Thymus (tissue), 11 donors: ENCODE measurements at regions not wholly inside any gene's neighbourhood (a gene's known extent, or its start where the extent isn't known, plus 50 kb on each side); places are given as distances from the start of the nearest gene placed in this dataset.

Source experiments
- DNase-seq, 9 donors: peaks; one replicate each; pipeline ENCODE4 v3.0.0-alpha.2; 2013; ENCODE audit warnings: low spot score in 9 of 9, low read depth in 6 of 9, missing footprints in 1 of 9
- H3K27ac ChIP-seq, 2 donors: one replicate each; pipeline ENCODE4 v1.5.1; 2013; ENCODE audit warnings: control low read depth in 1 of 2, low read depth in 1 of 2, low read length in 1 of 2, mild to moderate bottlenecking in 1 of 2, moderate library complexity in 1 of 2
- H3K27me3 ChIP-seq, 2 donors: one replicate each; pipeline ENCODE4 v1.5.1; 2013; ENCODE audit warnings: low read length in 1 of 2; ENCODE audit not compliant: control insufficient read depth in 2 of 2, insufficient read depth in 1 of 2
- H3K36me3 ChIP-seq, 2 donors: one replicate each; pipeline ENCODE4 v1.5.1; 2013; ENCODE audit warnings: low read length in 1 of 2, mild to moderate bottlenecking in 1 of 2, moderate library complexity in 1 of 2; ENCODE audit not compliant: control insufficient read depth in 2 of 2, insufficient read depth in 2 of 2
- H3K4me1 ChIP-seq, 2 donors: one replicate each; pipeline ENCODE4 v1.5.1; 2013; ENCODE audit warnings: low read length in 2 of 2; ENCODE audit not compliant: control insufficient read depth in 2 of 2, insufficient read depth in 2 of 2
- H3K4me3 ChIP-seq, 2 donors: one replicate each; pipeline ENCODE4 v1.5.1; 2013; ENCODE audit warnings: low read length in 2 of 2, control low read depth in 1 of 2, mild to moderate bottlenecking in 1 of 2
- H3K9me3 ChIP-seq, 2 donors: one replicate each; pipeline ENCODE4 v1.5.1; 2013; ENCODE audit warnings: low read length in 1 of 2, mild to moderate bottlenecking in 1 of 2; ENCODE audit not compliant: control insufficient read depth in 2 of 2, insufficient read depth in 1 of 2
- WGBS: extraction: QIAGEN DNeasy Blood & Tissue Kit; methylation state at CpG from one replicate; pipeline ENCODE4 v1.1.7; 2013; 5-methylcytosine and 5-hydroxymethylcytosine counted together
- donor health status: healthy.

DNA sequence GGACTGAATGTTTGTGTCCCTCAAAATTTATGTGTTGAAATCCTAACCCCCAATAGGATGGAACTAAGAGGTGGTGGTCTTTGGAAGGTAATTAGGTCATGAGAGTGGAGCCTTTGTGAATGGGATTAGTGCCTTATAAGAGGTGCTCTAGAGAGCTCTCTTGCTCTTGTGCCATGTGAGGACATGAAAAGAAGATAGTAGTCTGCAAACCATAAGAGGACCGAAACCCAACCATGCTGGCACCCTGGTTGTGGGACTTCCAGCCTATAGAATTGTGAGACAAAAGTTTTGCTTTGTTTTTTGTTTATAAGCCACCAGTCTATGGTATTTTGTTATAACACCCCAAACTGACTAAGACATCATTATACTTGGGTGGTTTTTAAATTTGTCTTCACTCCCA is 417.1 kb downstream of the ANKRD50 start:
- H3K9me3 ChIP-seq = no peaks in the 10 kb centered on the region
- H3K4me1 ChIP-seq = no peaks in the 10 kb centered on the region
- WGBS = 95% methylated on average over 1 of the region's 1 CpG
- no peak overlapping the region for H3K27ac ChIP-seq
- no peak for DNase-seq
- no peaks in the 10 kb centered on the region for H3K36me3 ChIP-seq
- H3K27me3 ChIP-seq = no peaks in the 10 kb centered on the region
- H3K4me3 ChIP-seq = no peak overlapping the region

DNA sequence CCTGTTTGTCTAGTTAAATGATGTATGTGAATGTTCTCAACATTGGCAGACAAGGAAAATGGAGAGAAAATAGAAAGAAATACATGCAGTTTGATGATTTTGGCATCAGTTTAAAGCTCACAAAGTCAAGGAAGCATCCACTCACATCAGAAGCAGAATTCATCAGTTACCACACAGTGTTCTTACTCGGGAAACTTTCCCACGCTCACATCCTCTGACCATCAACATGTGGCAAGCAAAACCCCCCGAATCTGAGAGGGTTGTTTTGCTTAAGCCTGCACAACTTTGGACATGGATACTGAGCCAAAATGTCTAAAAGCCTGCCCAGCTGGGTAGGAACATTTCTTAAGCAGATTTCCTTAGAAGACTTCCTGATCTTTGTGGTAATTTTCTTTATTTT is 407.6 kb downstream of the ANKRD50 start:
- Histone ChIP-seq H3K4me1 (no peaks in the 10 kb centered on the region), H3K27me3 (no peaks in the 10 kb centered on the region), H3K4me3 (no peak overlapping the region), H3K9me3 (no peaks in the 10 kb centered on the region), H3K36me3 (no peaks in the 10 kb centered on the region), H3K27ac (no peak overlapping the region)
- peak in 1 of 9 donors; percentile 10 for DNase-seq
- WGBS = 20% methylated on average over 3 of the region's 3 CpGs

DNA sequence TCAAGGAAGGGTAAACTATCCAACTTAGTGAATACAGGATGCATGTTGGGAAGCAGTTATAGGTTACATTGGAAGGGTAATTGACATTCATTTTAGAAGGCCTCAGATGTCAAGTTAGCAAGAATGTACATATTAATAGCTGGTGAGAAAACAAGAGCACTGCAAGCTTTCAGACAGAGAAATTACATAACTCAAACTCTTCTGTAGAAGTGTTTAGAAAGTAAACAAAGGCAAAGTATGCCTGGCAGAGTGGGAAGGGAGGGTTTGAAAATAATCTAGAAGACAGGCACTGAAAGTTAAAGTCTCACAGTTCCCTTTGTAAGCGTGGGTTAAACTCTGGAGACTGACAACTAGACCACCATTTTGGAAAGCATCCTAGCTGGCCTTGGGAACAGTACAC is 406.2 kb downstream of the ANKRD50 start:
- DNase-seq = no peak
- H3K9me3 ChIP-seq = no peaks in the 10 kb centered on the region
- no peaks in the 10 kb centered on the region for H3K4me1 ChIP-seq
- 95% methylated on average over 1 of the region's 1 CpG for WGBS
- H3K36me3 ChIP-seq = no peaks in the 10 kb centered on the region
- H3K27me3 ChIP-seq = no peaks in the 10 kb centered on the region
- H3K27ac ChIP-seq = no peak overlapping the region
- no peak overlapping the region for H3K4me3 ChIP-seq

DNA sequence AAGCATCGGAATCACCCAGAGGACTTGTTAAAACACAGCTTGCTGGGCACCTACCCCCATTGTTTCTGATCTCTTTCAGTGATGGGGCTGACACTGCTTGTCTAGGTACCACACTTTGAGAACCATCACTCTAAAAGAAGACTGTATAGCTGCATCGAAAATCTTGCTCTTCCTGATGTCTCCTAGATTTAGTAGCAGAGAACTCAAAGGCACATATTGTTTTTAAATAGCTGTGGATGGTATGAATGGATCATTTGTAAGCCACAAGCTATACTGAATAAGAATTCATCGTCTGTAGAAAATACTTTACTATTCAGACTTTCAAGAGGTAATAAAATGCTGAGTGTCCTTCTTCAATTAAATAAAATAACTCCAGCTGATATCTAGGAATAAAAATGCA is 405.4 kb downstream of the ANKRD50 start:
- DNase-seq = no peak
- Histone ChIP-seq H3K27ac (no peak overlapping the region), H3K36me3 (no peaks in the 10 kb centered on the region), H3K4me1 (no peaks in the 10 kb centered on the region), H3K9me3 (no peaks in the 10 kb centered on the region), H3K4me3 (no peak overlapping the region), H3K27me3 (no peaks in the 10 kb centered on the region)
- 97% methylated on average over 3 of the region's 3 CpGs for WGBS

DNA sequence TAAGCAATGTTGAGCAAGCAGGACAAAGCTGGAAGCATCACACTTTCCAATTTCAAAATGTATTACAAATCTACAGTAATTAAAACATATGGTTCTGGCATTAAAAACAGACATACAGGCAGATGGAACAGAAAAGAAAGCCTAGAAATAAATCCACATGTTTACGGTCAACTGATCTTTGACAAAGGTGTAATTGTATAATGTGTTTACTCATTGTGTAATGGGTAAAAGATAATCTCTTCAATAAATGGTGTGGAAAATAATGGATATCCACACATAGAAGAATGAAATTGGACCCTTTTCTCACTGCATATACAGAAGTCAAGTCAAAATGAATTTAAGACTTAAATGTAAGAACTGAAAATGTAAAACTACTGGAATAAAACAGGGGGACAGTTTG is 394.2 kb downstream of the ANKRD50 start:
- Histone ChIP-seq H3K27ac (no peak overlapping the region), H3K27me3 (no peaks in the 10 kb centered on the region), H3K4me3 (no peak overlapping the region), H3K36me3 (no peaks in the 10 kb centered on the region), H3K4me1 (no peaks in the 10 kb centered on the region), H3K9me3 (no peaks in the 10 kb centered on the region)
- WGBS = 98% methylated on average over 1 of the region's 1 CpG
- DNase-seq = no peak

DNA sequence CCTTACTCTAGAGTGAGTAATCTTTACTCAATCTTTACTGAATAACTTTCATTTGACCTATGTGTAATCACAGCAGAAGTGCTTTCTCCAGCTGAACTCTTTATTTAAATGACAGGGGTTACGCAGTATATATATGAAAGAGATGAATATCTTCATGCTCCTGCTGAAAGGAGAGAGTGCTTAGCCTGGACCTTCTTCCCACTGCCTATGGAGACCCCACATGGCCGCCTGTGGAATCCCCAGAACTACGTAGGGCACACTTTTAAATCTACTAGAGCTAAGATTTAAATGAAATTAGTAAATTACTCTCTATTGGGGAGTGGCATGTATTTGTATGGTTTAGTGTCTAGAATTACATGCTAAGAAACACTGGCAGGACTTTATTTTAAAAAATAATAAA is 391.2 kb downstream of the ANKRD50 start:
- H3K9me3 ChIP-seq = no peaks in the 10 kb centered on the region
- DNase-seq = no peak
- 93% methylated on average over 3 of the region's 3 CpGs for WGBS
- no peak overlapping the region for H3K27ac ChIP-seq
- no peaks in the 10 kb centered on the region for H3K4me1 ChIP-seq
- H3K4me3 ChIP-seq = no peak overlapping the region
- no peaks in the 10 kb centered on the region for H3K36me3 ChIP-seq
- no peaks in the 10 kb centered on the region for H3K27me3 ChIP-seq

DNA sequence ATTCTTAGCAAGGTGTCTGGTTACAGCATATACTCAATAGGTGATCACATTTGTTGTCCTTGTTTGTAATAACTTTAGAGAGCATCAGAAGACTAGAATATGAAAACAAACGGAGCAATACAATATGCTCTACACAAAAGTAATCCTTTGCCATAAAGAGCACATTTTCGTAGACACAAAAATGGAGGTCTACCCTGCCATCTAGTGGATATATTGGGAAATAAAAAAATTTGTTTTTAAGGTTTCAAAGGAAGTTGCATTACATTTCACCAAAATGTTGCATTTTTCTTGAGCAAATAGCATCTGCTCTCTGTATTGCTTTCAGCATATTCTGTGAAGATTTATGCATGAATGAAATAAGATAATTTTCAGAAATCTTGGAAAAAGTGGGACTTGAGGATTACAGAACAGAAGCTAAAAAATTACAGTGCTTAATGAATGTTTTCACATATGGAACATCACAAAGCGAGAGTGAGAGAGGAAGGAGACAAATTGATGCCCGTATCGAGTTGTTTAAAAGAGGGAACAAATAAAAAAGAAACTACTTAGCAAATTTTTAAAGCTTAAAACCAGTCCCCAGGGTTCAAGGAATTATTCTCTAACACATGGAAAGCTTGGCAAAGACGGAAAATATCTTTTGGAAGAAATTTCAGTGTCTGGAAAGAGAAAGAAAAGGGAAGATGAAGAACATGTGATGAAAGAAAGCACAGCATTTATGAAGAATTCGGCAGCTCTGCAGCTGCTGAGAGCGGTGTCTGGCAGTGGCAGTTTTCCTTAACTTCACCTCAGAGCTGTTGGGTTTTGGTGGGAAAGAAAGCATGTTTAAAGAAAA is 390.1 kb downstream of the ANKRD50 start:
- Histone ChIP-seq H3K9me3 (no peaks in the 10 kb centered on the region), H3K36me3 (no peaks in the 10 kb centered on the region), H3K4me3 (no peak overlapping the region), H3K4me1 (no peaks in the 10 kb centered on the region), H3K27ac (no peak overlapping the region), H3K27me3 (no peaks in the 10 kb centered on the region)
- WGBS = 62% methylated on average over 8 of the region's 8 CpGs
- DNase-seq = peak in 8 of 9 donors; percentile 13 to 66 (median 33)

DNA sequence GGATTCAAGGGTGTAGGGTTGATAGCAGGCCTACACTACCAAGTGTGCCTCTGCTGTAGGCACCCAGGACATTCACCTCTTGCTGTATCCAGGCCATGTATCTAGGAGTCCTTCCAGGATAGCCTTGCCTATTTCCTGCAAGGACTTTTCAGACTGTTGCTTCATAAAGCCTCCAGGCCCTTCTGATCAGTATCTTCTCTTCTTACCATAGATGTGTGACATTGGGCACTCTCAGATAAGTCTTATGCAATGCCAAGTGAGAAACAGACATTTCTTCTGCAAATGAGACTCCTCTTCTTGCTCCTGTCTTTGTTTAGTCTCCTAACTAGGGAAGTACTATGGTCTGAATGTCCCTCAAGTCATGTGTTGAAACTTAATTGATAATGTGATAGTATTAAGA is 386.8 kb downstream of the ANKRD50 start:
- Histone ChIP-seq H3K4me1 (no peaks in the 10 kb centered on the region), H3K9me3 (no peaks in the 10 kb centered on the region), H3K27ac (no peak overlapping the region), H3K27me3 (no peaks in the 10 kb centered on the region), H3K36me3 (no peaks in the 10 kb centered on the region), H3K4me3 (no peak overlapping the region)
- no peak for DNase-seq

DNA sequence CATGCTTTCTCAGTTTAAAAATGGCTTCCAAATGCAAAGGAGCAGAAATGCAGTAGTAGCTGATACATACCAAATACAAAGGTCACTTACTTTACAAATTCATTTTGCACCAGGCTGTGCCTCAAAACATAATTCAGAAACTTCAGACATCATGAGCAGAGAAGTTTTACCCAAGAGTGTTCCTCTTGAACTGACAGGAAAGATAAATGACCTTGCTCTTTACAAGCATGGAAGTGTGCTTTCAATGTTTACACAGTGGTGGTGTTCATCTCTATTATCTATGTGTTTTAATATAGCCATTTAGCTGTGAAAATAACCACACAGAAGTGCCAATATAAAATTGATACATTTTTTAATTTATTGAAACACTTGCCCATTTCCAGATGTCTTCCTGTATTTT is 383.4 kb downstream of the ANKRD50 start:
- H3K27ac ChIP-seq = no peak overlapping the region
- H3K27me3 ChIP-seq = no peaks in the 10 kb centered on the region
- no peak overlapping the region for H3K4me3 ChIP-seq
- no peaks in the 10 kb centered on the region for H3K9me3 ChIP-seq
- H3K36me3 ChIP-seq = no peaks in the 10 kb centered on the region
- no peak for DNase-seq
- H3K4me1 ChIP-seq = no peaks in the 10 kb centered on the region
